Immature natural killer cell (primary cell): ENCODE measurements at regions not wholly inside any gene's neighbourhood (a gene's known extent, or its start where the extent isn't known, plus 50 kb on each side); places are given as distances from the start of the nearest gene placed in this dataset.

Source experiments
- DNase-seq, 3 donors: peaks; one replicate each; pipeline ENCODE4 v3.0.0; 2022; ENCODE audit warnings: mixed read lengths in 1 of 3
- H3K27ac Mint-ChIP-seq, 6 donors: one replicate each; pipeline ENCODE4 v1.8.0; 2020; ENCODE audit warnings: mixed read lengths in 6 of 6, mild to moderate bottlenecking in 5 of 6, inconsistent platforms in 4 of 6, moderate library complexity in 3 of 6
- H3K27me3 Mint-ChIP-seq, 3 donors: one replicate each; pipeline ENCODE4 v1.8.0; 2020 to 2021; ENCODE audit warnings: low read depth in 3 of 3, mild to moderate bottlenecking in 3 of 3, mixed read lengths in 3 of 3, moderate library complexity in 3 of 3, inconsistent platforms in 1 of 3
- H3K36me3 Mint-ChIP-seq, 3 donors: one replicate each; pipeline ENCODE4 v1.8.0; 2020; ENCODE audit warnings: mixed read lengths in 3 of 3, inconsistent platforms in 2 of 3, mild to moderate bottlenecking in 2 of 3
- H3K4me1 Mint-ChIP-seq, 2 donors: one replicate each; pipeline ENCODE4 v1.8.0; 2020; ENCODE audit warnings: inconsistent platforms in 2 of 2, mild to moderate bottlenecking in 2 of 2, mixed read lengths in 2 of 2, moderate library complexity in 1 of 2
- H3K4me3 Mint-ChIP-seq, 5 donors: one replicate each; pipeline ENCODE4 v1.8.0; 2020; ENCODE audit warnings: mild to moderate bottlenecking in 5 of 5, mixed read lengths in 5 of 5, inconsistent platforms in 3 of 5, moderate library complexity in 3 of 5
- H3K9me3 Mint-ChIP-seq, 6 donors: one replicate each; pipeline ENCODE4 v1.8.0; 2020; ENCODE audit warnings: mild to moderate bottlenecking in 6 of 6, mixed read lengths in 6 of 6, inconsistent platforms in 4 of 6, moderate library complexity in 3 of 6

DNA sequence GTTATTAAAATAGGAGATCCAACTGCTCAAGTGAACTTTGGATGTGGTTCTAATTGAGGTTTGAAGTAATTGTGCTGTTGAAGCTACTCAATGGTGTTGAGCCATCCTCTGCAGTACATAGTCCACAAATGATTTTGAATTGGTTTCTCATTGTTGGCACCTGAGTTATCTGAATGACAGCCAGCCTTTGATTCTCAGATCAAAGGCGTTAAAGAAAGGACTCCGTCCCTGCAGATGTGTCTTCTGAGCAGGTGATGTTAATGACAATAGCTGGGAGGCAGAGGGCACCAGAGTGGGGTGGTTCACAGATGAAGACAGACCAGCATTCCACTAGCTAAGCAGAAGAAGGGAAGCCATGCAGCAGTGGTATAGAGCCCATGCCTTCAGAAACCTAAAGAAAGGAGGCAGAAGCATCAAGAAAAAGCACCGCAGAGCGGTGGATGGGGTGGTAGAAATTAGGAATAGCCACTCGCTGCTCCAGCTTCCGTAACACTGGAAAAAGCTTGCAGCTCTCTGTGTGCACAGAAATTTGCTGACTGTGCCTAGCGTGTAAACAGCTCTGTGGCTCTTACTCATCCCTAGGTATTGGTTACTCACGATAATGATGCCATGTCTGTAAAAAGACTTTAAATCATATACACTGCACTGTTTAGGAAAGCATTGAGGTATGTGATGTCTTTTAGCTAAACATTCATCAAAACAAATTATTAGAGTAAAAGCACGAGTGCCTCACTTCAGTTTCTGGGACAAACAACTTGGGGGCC is 79.2 kb upstream of the CLCN4 start:
- H3K27ac Mint-ChIP-seq = peak overlapping the region in 2 of 6 donors; percentile 31 to 38
- peaks cover 0 to 3% (median 0%) of the 10 kb centered on the region in 3 donors for H3K27me3 Mint-ChIP-seq
- no peak overlapping the region for H3K4me3 Mint-ChIP-seq
- DNase-seq = no peak
- peaks cover 0 to 7% (median 0%) of the 10 kb centered on the region in 3 donors for H3K36me3 Mint-ChIP-seq
- H3K4me1 Mint-ChIP-seq = peaks cover 4 to 7% of the 10 kb centered on the region in 2 donors
- no peaks in the 10 kb centered on the region for H3K9me3 Mint-ChIP-seq

DNA sequence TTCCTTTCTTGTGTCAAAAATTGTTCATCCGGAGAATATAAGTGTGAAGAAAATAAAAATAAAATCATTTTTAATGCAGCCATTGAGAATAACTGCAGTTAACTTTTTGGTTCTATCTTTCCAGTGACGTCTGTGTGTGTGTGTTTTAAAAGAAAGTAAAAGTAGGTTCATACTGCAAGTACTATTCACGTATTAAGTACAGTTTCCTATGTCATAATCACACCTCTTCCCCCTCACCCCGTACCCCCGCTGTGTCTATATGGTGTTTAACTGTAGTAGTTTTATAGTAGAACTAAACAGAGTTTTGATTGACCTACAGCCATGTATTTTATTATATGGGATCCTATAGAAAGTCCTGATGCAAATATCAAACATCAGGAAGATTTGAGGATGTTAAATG is 78.5 kb upstream of the CLCN4 start:
- H3K27me3 Mint-ChIP-seq = peaks cover 0 to 3% (median 0%) of the 10 kb centered on the region in 3 donors
- no peaks in the 10 kb centered on the region for H3K9me3 Mint-ChIP-seq
- peak overlapping the region in 1 of 5 donors; percentile 14 for H3K4me3 Mint-ChIP-seq
- H3K4me1 Mint-ChIP-seq = peaks cover 11 to 14% of the 10 kb centered on the region in 2 donors
- H3K27ac Mint-ChIP-seq = peak overlapping the region in 2 of 6 donors; percentile 31 to 69
- peak in 1 of 3 donors; percentile 12 for DNase-seq
- H3K36me3 Mint-ChIP-seq = peaks cover 0 to 7% (median 0%) of the 10 kb centered on the region in 3 donors

- Mint-ChIP-seq H3K36me3 (peaks cover 0 to 7% (median 0%) of the 10 kb centered on the region in 3 donors), H3K4me1 (peaks cover 15 to 18% of the 10 kb centered on the region in 2 donors), H3K4me3 (no peak overlapping the region), H3K27ac (no peak overlapping the region), H3K27me3 (peaks cover 0 to 3% (median 2%) of the 10 kb centered on the region in 3 donors), H3K9me3 (no peaks in the 10 kb centered on the region)
- DNase-seq = no peak
Observed at GRCh38 chrX:10079231-10079630, 77.5 kb upstream of the CLCN4 start.

DNA sequence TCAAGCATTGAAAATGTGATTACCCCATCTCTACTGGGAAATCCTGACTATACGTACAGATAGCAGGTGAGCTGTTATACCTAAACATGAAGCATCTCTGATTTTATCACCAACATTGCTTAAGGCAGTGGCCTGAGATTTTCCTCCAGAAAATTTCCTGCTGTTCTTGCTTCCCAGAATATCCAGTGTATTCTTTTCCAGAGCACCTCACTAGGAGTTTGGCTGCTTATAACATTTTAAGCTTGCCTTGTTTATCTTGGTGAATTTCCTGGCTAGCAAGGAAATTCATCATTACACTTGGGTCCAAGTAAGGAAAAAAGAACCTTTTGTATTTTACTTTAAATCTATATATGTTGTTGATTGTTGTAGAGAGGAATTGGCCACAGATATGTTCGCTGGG is 73.0 kb upstream of the CLCN4 start:
- DNase-seq = no peak
- Mint-ChIP-seq H3K27me3 (peaks cover 2 to 3% (median 2%) of the 10 kb centered on the region in 3 donors), H3K9me3 (no peaks in the 10 kb centered on the region), H3K36me3 (peaks cover 0 to 7% (median 0%) of the 10 kb centered on the region in 3 donors), H3K4me1 (peaks cover 34 to 38% of the 10 kb centered on the region in 2 donors), H3K4me3 (no peak overlapping the region), H3K27ac (peak overlapping the region in 1 of 6 donors; percentile 8)

DNA sequence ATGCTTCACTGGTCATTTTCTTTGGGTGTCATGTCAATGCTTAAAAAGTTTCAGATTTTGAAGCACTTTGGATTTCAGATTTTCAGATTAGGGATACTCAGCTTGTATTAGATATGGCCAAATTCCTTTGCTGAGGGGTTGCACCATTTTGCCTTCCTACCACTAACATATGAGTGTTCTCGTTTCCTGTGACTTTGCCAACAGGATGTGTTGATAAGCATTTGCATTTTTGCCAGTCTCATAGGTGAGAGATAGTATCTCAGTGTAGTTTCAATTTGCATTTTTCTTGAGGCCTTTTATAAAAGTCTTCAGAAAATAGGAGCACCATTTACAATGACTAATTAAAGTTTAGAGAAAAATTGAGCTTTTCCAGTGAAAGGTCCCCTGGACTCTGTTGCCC is 71.6 kb upstream of the CLCN4 start:
- Mint-ChIP-seq H3K27me3 (peaks cover 2 to 3% (median 2%) of the 10 kb centered on the region in 3 donors), H3K36me3 (peaks cover 0 to 7% (median 0%) of the 10 kb centered on the region in 3 donors), H3K4me1 (peaks cover 34 to 38% of the 10 kb centered on the region in 2 donors), H3K9me3 (no peaks in the 10 kb centered on the region), H3K4me3 (peak overlapping the region in 4 of 5 donors; percentile 30 to 47 (median 42)), H3K27ac (peak overlapping the region in 4 of 6 donors; percentile 46 to 74 (median 56))
- DNase-seq = peak in 1 of 3 donors; percentile 23

GRCh38 chrX:10086676-10087075 is 70.1 kb upstream of the CLCN4 start:
- H3K4me1 Mint-ChIP-seq = peaks cover 34 to 38% of the 10 kb centered on the region in 2 donors
- no peak for DNase-seq
- H3K27ac Mint-ChIP-seq = peak overlapping the region in 1 of 6 donors; percentile 63
- H3K36me3 Mint-ChIP-seq = peaks cover 0 to 4% (median 4%) of the 10 kb centered on the region in 3 donors
- H3K4me3 Mint-ChIP-seq = peak overlapping the region in 1 of 5 donors; percentile 24
- no peaks in the 10 kb centered on the region for H3K9me3 Mint-ChIP-seq
- peaks cover 2 to 3% (median 3%) of the 10 kb centered on the region in 3 donors for H3K27me3 Mint-ChIP-seq

GRCh38 chrX:10087391-10087790 is 69.4 kb upstream of the CLCN4 start:
- DNase-seq = no peak
- Mint-ChIP-seq H3K36me3 (peaks cover 0 to 5% (median 4%) of the 10 kb centered on the region in 3 donors), H3K4me1 (peaks cover 34 to 38% of the 10 kb centered on the region in 2 donors), H3K27ac (peak overlapping the region in 2 of 6 donors; percentile 36 to 59), H3K4me3 (no peak overlapping the region), H3K27me3 (peaks cover 0 to 3% (median 2%) of the 10 kb centered on the region in 3 donors), H3K9me3 (no peaks in the 10 kb centered on the region)

DNA sequence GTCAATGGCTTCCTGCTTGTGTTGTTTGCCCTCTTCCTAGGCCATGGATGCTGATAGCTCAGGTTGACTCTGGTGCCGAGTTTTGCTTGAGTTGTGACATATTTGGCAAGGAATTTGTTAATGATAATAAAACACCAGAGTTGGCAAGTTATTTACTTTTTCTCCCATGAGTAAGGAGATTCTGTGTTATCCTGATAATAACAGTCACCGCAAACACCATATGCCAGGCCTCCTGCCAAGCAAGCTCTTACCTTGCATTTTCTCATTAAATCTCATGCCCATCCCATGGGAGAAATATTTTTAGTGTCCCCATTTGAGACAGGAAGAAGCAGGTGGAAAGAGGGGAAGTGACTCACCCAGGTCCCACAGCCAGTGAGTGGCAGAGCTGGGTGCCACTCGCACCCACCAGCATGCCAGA is 67.4 kb upstream of the CLCN4 start:
- Mint-ChIP-seq H3K9me3 (no peaks in the 10 kb centered on the region), H3K4me1 (peaks cover 21 to 25% of the 10 kb centered on the region in 2 donors), H3K4me3 (no peak overlapping the region), H3K27me3 (peaks cover 0 to 3% (median 2%) of the 10 kb centered on the region in 3 donors), H3K36me3 (peaks cover 0 to 5% (median 4%) of the 10 kb centered on the region in 3 donors), H3K27ac (no peak overlapping the region)
- no peak for DNase-seq

DNA sequence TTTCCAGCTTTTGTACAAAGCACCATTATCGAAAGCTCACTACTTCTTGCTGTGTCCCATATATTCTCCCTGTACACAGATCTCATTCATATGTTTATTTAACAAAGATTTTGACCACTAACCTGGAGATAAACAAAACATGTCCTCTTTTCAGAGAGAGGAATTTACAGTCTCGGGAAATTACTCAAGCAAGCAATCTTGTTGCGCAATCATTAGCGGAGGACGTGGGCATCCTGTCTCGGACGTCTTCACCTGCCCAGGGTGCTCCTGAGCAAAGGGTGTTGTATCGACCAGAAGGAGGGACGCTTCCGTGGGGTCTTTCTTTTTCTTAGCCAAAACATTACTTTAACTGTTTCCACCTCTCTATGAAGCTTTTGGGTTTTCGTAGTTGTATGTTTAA is 66.5 kb upstream of the CLCN4 start:
- DNase-seq = no peak

GRCh38 chrX:10095246-10095645 is 61.5 kb upstream of the CLCN4 start:
- Mint-ChIP-seq H3K27ac (no peak overlapping the region), H3K9me3 (no peaks in the 10 kb centered on the region), H3K36me3 (peaks cover 0 to 5% (median 4%) of the 10 kb centered on the region in 3 donors), H3K27me3 (peaks cover 0 to 5% (median 2%) of the 10 kb centered on the region in 3 donors), H3K4me3 (no peak overlapping the region), H3K4me1 (peaks cover 23 to 25% of the 10 kb centered on the region in 2 donors)
- DNase-seq = no peak

More for the DNA sequence above, 66.5 kb upstream of the CLCN4 start:
- H3K9me3 Mint-ChIP-seq = no peaks in the 10 kb centered on the region
- no peak overlapping the region for H3K4me3 Mint-ChIP-seq
- peaks cover 0 to 5% (median 4%) of the 10 kb centered on the region in 3 donors for H3K36me3 Mint-ChIP-seq
- no peak overlapping the region for H3K27ac Mint-ChIP-seq
- peaks cover 14 to 17% of the 10 kb centered on the region in 2 donors for H3K4me1 Mint-ChIP-seq
- H3K27me3 Mint-ChIP-seq = peaks cover 0 to 4% (median 2%) of the 10 kb centered on the region in 3 donors

GRCh38 chrX:10095698-10096432 is 60.9 kb upstream of the CLCN4 start:
- DNase-seq = no peak
- peaks cover 29 to 31% of the 10 kb centered on the region in 2 donors for H3K4me1 Mint-ChIP-seq

GRCh38 chrX:10098270-10098713 is 58.5 kb upstream of the CLCN4 start:
- peak overlapping the region; percentile 90 to 96 (median 92) for H3K4me3 Mint-ChIP-seq
- H3K9me3 Mint-ChIP-seq = no peaks in the 10 kb centered on the region
- peaks cover 0 to 8% (median 0%) of the 10 kb centered on the region in 3 donors for H3K27me3 Mint-ChIP-seq
- H3K36me3 Mint-ChIP-seq = no peaks in the 10 kb centered on the region
- peak; percentile 57 to 61 (median 58) for DNase-seq
- peaks cover 42 to 43% of the 10 kb centered on the region in 2 donors for H3K4me1 Mint-ChIP-seq
- H3K27ac Mint-ChIP-seq = peak overlapping the region; percentile 87 to 96 (median 92)

More at GRCh38 chrX:10095698-10096432, 60.9 kb upstream of the CLCN4 start:
- Mint-ChIP-seq H3K9me3 (no peaks in the 10 kb centered on the region), H3K27me3 (peaks cover 0 to 8% (median 0%) of the 10 kb centered on the region in 3 donors), H3K27ac (no peak overlapping the region), H3K36me3 (peaks cover 0 to 5% (median 0%) of the 10 kb centered on the region in 3 donors), H3K4me3 (peak overlapping the region in 2 of 5 donors; percentile 44 to 49)

- peaks cover 42 to 43% of the 10 kb centered on the region in 2 donors for H3K4me1 Mint-ChIP-seq
Observed at GRCh38 chrX:10099411-10099810, 57.4 kb upstream of the CLCN4 start.

More at GRCh38 chrX:10099411-10099810, 57.4 kb upstream of the CLCN4 start:
- no peaks in the 10 kb centered on the region for H3K36me3 Mint-ChIP-seq
- no peak for DNase-seq
- H3K27me3 Mint-ChIP-seq = peaks cover 0 to 6% (median 0%) of the 10 kb centered on the region in 3 donors
- no peaks in the 10 kb centered on the region for H3K9me3 Mint-ChIP-seq
- peak overlapping the region; percentile 90 to 96 (median 92) for H3K4me3 Mint-ChIP-seq
- peak overlapping the region; percentile 87 to 96 (median 92) for H3K27ac Mint-ChIP-seq
